ENCODE measurements at regions not wholly inside any gene's neighbourhood (a gene's known extent, or its start where the extent isn't known, plus 50 kb on each side); places are given as distances from the start of the nearest gene placed in this dataset.

DNA sequence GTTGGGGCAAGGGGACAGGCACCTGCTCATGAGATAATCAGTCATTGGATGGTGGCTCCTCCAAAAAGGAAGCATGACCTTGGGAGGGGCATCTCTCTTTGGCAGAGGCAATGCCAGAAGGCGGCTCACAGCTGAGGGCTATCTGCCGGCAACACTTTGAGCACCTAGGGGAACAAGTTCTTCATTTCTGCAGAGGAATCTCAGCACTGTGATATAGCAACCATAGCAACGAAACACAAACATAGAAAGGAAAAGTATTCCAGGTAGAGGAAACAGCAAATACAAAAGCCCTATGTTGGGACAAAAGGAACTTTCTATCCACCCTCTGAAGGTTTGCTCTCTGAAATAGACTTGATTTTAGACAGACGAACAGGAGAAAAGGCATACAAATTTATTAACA lies 89.1 kb upstream of the NEDD4L start:
- Histone ChIP-seq H2AFZ (ENCODE audit: low read depth, low read length) (no peak overlapping the region), H2BK120ac (ENCODE audit: low read depth, low read length) (no peak overlapping the region), H3K4me3 (ENCODE audit: insufficient read depth in 1 of 2, low read depth in 1 of 2, low read length in 2 of 2) (no peak overlapping the region), H3K36me3 (ENCODE audit: control insufficient read depth in 1 of 2, insufficient read depth in 2 of 2, low read depth in 1 of 2, low read length in 2 of 2) (no peaks in the 10 kb centered on the region), H2BK5ac (ENCODE audit: low read depth, low read length, poor library complexity, severe bottlenecking) (no peak overlapping the region), H3K23ac (ENCODE audit: low read length in 2 of 2) (no peak overlapping the region), H4K8ac (ENCODE audit: low read length) (no peak overlapping the region), H3K79me1 (replicated peaks; ENCODE audit: low read length, poor library complexity, severe bottlenecking) (no peaks in the 10 kb centered on the region), H3K14ac (ENCODE audit: low read length in 2 of 2) (no peak overlapping the region), H3K4me1 (ENCODE audit: control insufficient read depth, insufficient read depth, low read depth, low read length) (no peaks in the 10 kb centered on the region), H3K27ac (ENCODE audit: low read length, poor library complexity, severe bottlenecking) (no peak overlapping the region), H3K27me3 (ENCODE audit: control insufficient read depth in 1 of 2, insufficient read depth in 1 of 2, low read length in 2 of 2) (peaks cover 19 to 33% of the 10 kb centered on the region in 2 experiments), H3K18ac (ENCODE audit: low read depth in 1 of 2, low read length in 2 of 2) (no peak overlapping the region), H4K91ac (ENCODE audit: low read length) (no peak overlapping the region), H3K9me3 (ENCODE audit: control insufficient read depth, low read length) (no peaks in the 10 kb centered on the region), H3K9ac (ENCODE audit: low read length) (no peak overlapping the region), H2BK12ac (ENCODE audit: low read length in 2 of 2) (no peak overlapping the region), H2AK5ac (ENCODE audit: low read length, severe bottlenecking) (no peak overlapping the region), H3K4ac (ENCODE audit: low read depth in 1 of 2, low read length in 2 of 2) (no peak overlapping the region), H3K4me2 (ENCODE audit: low read length, poor library complexity, severe bottlenecking) (no peak overlapping the region), H2BK15ac (ENCODE audit: low read depth, poor library complexity, severe bottlenecking) (no peak overlapping the region)
- 86% methylated on average over 4 of the region's 4 CpGs for WGBS
- DNase-seq = no peak

DNA sequence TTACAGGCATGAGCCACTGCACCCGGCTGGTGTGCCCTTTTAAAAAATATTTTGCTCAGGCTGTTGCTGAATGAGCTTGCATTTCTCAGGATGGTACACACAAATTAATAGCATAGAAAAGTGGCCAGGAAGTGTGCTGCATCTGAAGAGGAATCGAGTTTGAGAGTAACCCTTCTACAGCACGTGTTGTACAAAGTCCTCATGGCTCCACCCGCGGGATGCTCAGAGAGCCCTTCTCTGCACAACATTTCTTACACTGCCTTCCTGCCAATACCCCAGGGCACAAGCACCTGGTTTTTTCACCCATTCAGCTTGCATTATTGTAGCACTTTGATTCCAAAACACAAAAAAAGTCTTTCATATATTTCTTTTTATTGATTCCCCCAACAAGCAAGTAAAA lies 90.1 kb upstream of the NEDD4L start:
- WGBS = 90% methylated on average over 5 of the region's 5 CpGs
- Histone ChIP-seq H3K4me1 (ENCODE audit: control insufficient read depth, insufficient read depth, low read depth, low read length) (no peaks in the 10 kb centered on the region), H2BK12ac (ENCODE audit: low read length in 2 of 2) (no peak overlapping the region), H3K23ac (ENCODE audit: low read length in 2 of 2) (no peak overlapping the region), H3K9me3 (ENCODE audit: control insufficient read depth, low read length) (no peaks in the 10 kb centered on the region), H3K4me3 (ENCODE audit: insufficient read depth in 1 of 2, low read depth in 1 of 2, low read length in 2 of 2) (no peak overlapping the region), H4K8ac (ENCODE audit: low read length) (no peak overlapping the region), H3K4ac (ENCODE audit: low read depth in 1 of 2, low read length in 2 of 2) (no peak overlapping the region), H2BK15ac (ENCODE audit: low read depth, poor library complexity, severe bottlenecking) (no peak overlapping the region), H3K27me3 (ENCODE audit: control insufficient read depth in 1 of 2, insufficient read depth in 1 of 2, low read length in 2 of 2) (peaks cover 19 to 33% of the 10 kb centered on the region in 2 experiments), H4K91ac (ENCODE audit: low read length) (no peak overlapping the region), H2AK5ac (ENCODE audit: low read length, severe bottlenecking) (no peak overlapping the region), H2BK120ac (ENCODE audit: low read depth, low read length) (no peak overlapping the region), H3K9ac (ENCODE audit: low read length) (no peak overlapping the region), H3K27ac (ENCODE audit: low read length, poor library complexity, severe bottlenecking) (no peak overlapping the region), H2AFZ (ENCODE audit: low read depth, low read length) (no peak overlapping the region), H3K14ac (ENCODE audit: low read length in 2 of 2) (no peak overlapping the region), H3K79me1 (replicated peaks; ENCODE audit: low read length, poor library complexity, severe bottlenecking) (no peaks in the 10 kb centered on the region), H3K18ac (ENCODE audit: low read depth in 1 of 2, low read length in 2 of 2) (no peak overlapping the region), H3K4me2 (ENCODE audit: low read length, poor library complexity, severe bottlenecking) (no peak overlapping the region), H2BK5ac (ENCODE audit: low read depth, low read length, poor library complexity, severe bottlenecking) (no peak overlapping the region), H3K36me3 (ENCODE audit: control insufficient read depth in 1 of 2, insufficient read depth in 2 of 2, low read depth in 1 of 2, low read length in 2 of 2) (no peaks in the 10 kb centered on the region)
- DNase-seq = no peak

DNA sequence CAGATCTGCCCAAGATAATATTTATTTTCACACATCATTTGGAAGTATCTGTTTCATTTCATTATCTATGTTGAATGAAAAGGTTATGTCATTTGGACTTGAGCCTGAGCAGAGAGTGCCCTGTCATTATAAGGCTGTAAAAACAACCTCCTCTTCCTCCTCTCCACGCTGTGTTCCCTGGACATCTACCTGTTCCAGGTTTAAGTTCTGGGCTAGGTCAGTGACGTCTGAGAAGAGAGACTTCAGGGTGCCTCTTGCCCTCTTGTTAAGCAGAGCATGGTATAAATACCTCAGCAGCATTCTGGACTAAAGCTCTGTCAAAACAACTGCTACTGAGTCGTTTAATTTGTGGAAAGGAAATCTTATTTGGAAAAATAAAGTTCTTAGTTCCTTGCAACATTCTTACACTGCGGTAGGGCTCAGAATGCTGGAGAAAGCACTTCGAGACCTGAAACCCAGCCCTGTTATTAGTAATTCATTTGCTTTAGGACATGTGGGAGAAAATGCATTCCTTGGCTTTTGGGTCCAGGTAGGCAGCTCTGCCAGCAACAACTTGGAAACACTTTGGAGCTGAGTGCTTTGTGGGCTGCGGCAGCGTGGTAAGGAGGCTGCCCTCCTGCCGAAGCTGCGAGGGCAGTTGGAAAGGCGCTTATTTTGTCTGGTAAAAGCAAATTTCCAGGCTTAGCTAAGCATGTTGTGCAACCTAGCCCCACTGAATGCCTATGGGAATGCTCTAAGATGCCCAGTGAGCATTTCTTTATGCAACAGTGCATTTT lies 91.8 kb upstream of the NEDD4L start:
- Histone ChIP-seq H2AFZ (ENCODE audit: low read depth, low read length) (no peak overlapping the region), H2BK5ac (ENCODE audit: low read depth, low read length, poor library complexity, severe bottlenecking) (no peak overlapping the region), H2AK5ac (ENCODE audit: low read length, severe bottlenecking) (no peak overlapping the region), H3K36me3 (ENCODE audit: control insufficient read depth in 1 of 2, insufficient read depth in 2 of 2, low read depth in 1 of 2, low read length in 2 of 2) (no peaks in the 10 kb centered on the region), H3K9ac (ENCODE audit: low read length) (no peak overlapping the region), H4K8ac (ENCODE audit: low read length) (no peak overlapping the region), H3K18ac (ENCODE audit: low read depth in 1 of 2, low read length in 2 of 2) (no peak overlapping the region), H3K14ac (ENCODE audit: low read length in 2 of 2) (no peak overlapping the region), H3K9me3 (ENCODE audit: control insufficient read depth, low read length) (no peaks in the 10 kb centered on the region), H2BK120ac (ENCODE audit: low read depth, low read length) (no peak overlapping the region), H3K27ac (ENCODE audit: low read length, poor library complexity, severe bottlenecking) (no peak overlapping the region), H3K4ac (ENCODE audit: low read depth in 1 of 2, low read length in 2 of 2) (no peak overlapping the region), H3K4me2 (ENCODE audit: low read length, poor library complexity, severe bottlenecking) (no peak overlapping the region), H2BK12ac (ENCODE audit: low read length in 2 of 2) (no peak overlapping the region), H2BK15ac (ENCODE audit: low read depth, poor library complexity, severe bottlenecking) (no peak overlapping the region), H4K91ac (ENCODE audit: low read length) (no peak overlapping the region), H3K27me3 (ENCODE audit: control insufficient read depth in 1 of 2, insufficient read depth in 1 of 2, low read length in 2 of 2) (peaks cover 19 to 33% of the 10 kb centered on the region in 2 experiments), H3K23ac (ENCODE audit: low read length in 2 of 2) (no peak overlapping the region), H3K79me1 (replicated peaks; ENCODE audit: low read length, poor library complexity, severe bottlenecking) (no peaks in the 10 kb centered on the region), H3K4me3 (ENCODE audit: insufficient read depth in 1 of 2, low read depth in 1 of 2, low read length in 2 of 2) (no peak overlapping the region), H3K4me1 (ENCODE audit: control insufficient read depth, insufficient read depth, low read depth, low read length) (no peaks in the 10 kb centered on the region)
- no peak for DNase-seq
- 82% methylated on average over 10 of the region's 10 CpGs for WGBS

DNA sequence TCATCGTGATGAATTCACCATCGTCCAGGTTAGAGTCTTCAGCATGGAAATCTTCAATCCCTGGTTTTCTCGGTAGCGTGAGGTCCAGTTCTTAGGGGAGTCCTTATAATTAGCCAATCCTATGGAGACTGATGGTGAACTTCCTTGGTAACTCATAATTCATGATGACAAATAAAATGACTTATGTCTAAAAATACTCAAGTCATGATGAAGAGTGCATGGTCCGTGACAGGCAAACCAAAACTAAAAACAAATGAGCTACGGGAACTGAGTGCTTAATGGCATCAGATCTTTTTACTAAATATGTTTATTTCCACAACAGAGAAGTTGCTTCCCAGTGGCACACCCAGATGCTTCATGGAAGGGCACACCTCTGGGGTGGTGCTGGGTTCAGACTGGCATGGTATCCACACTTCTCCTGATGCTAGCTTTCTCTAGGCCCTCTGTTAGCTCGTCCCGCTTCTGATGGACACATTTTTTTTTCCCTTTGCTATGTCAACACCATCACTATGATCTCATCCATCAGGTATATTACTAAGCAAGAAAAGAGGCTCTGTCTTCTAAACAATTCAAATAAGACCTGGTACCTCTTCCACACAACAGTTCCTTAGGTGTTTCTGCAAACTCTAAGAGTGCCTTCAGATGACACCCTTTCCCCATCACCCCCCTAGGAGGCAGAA lies 92.8 kb upstream of the NEDD4L start:
- no peaks in the 10 kb centered on the region for H3K79me1 ChIP-seq (replicated peaks; ENCODE audit: low read length, poor library complexity, severe bottlenecking)
- DNase-seq = no peak
- 88% methylated on average over 8 of the region's 8 CpGs for WGBS
- no peak overlapping the region for H3K27ac ChIP-seq (ENCODE audit: low read length, poor library complexity, severe bottlenecking)
- H3K14ac ChIP-seq (ENCODE audit: low read length in 2 of 2) = no peak overlapping the region
- no peak overlapping the region for H2BK12ac ChIP-seq (ENCODE audit: low read length in 2 of 2)
- no peak overlapping the region for H2AK5ac ChIP-seq (ENCODE audit: low read length, severe bottlenecking)
- no peak overlapping the region for H2BK5ac ChIP-seq (ENCODE audit: low read depth, low read length, poor library complexity, severe bottlenecking)
- no peak overlapping the region for H2AFZ ChIP-seq (ENCODE audit: low read depth, low read length)
- no peaks in the 10 kb centered on the region for H3K36me3 ChIP-seq (ENCODE audit: control insufficient read depth in 1 of 2, insufficient read depth in 2 of 2, low read depth in 1 of 2, low read length in 2 of 2)
- H3K4me2 ChIP-seq (ENCODE audit: low read length, poor library complexity, severe bottlenecking) = no peak overlapping the region
- no peak overlapping the region for H2BK15ac ChIP-seq (ENCODE audit: low read depth, poor library complexity, severe bottlenecking)
- no peak overlapping the region for H4K91ac ChIP-seq (ENCODE audit: low read length)
- no peak overlapping the region for H3K9ac ChIP-seq (ENCODE audit: low read length)
- no peak overlapping the region for H4K8ac ChIP-seq (ENCODE audit: low read length)
- no peak overlapping the region for H3K4me3 ChIP-seq (ENCODE audit: insufficient read depth in 1 of 2, low read depth in 1 of 2, low read length in 2 of 2)
- no peak overlapping the region for H3K18ac ChIP-seq (ENCODE audit: low read depth in 1 of 2, low read length in 2 of 2)
- H2BK120ac ChIP-seq (ENCODE audit: low read depth, low read length) = no peak overlapping the region
- H3K9me3 ChIP-seq (ENCODE audit: control insufficient read depth, low read length) = no peaks in the 10 kb centered on the region
- peaks cover 10 to 25% of the 10 kb centered on the region in 2 experiments for H3K27me3 ChIP-seq (ENCODE audit: control insufficient read depth in 1 of 2, insufficient read depth in 1 of 2, low read length in 2 of 2)
- H3K4ac ChIP-seq (ENCODE audit: low read depth in 1 of 2, low read length in 2 of 2) = no peak overlapping the region
- no peak overlapping the region for H3K23ac ChIP-seq (ENCODE audit: low read length in 2 of 2)
- no peaks in the 10 kb centered on the region for H3K4me1 ChIP-seq (ENCODE audit: control insufficient read depth, insufficient read depth, low read depth, low read length)

Data from mesenchymal stem cell (in vitro differentiated cells and primary cell).